CD4-positive, alpha-beta T cell treated with Interleukin-15 for 1 hour (primary cell): ENCODE measurements at regions not wholly inside any gene's neighbourhood (a gene's known extent, or its start where the extent isn't known, plus 50 kb on each side); places are given as distances from the start of the nearest gene placed in this dataset.

Experiments
- DNase-seq: peaks from one replicate; pipeline ENCODE4 v3.0.0-alpha.2; 2020

DNA sequence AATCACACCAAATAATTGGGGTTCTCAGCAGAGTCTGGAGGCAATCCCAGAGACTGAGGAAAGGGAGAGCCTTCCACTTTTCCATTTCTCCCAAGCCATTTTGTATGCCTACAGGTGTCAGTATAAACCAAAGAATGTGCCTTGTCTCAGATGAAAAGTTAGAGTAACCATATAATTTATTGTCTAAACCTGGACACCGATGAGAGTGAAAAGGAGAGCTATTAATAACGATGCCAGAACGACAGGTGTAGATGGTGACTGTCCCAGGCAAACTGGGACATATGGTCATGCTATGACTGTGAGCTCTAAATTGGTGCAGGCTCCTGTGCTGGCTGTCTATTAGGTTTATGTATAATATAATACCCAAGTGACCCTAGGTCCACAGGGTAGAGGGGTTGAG is 219.6 kb downstream of the ARHGAP12 start:
- no peak for DNase-seq

DNA sequence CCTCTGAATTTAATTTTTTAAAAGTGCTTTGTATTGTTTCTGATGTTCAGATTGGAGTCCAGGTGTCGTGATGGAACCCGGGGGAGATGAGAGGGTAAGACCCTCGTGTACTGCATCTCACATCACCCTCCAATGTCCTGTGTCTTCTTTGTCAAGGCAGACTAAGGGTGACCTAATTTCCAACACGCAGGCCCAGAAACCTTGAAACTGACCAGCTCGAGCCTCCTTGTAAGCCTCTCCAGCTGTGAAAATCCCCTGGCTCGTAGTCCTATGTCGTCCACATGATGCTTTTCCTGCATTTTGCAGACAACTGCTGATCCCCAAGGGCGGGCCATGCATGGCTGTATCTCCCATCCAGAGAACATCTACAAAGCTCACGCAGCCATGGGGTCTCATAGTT is 220.2 kb downstream of the ARHGAP12 start:
- DNase-seq = no peak

DNA sequence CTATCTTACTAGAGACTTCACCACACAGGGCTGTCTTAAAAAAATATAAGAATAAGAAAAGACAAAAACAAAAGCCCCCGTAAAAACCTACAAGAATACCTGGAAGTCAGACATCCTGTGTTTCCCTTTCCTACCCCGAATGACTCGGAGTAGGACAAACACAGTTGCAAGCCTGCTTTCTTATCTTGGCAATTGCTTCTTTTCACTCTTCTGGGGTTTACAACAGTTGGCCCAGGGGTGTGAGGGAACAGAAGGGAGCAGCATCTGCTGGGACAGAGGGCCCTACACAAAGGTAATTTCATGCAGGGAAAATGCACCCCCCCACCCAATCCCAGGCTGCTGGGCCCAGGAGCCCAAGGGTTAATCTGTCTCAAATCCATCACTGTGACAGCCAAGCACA is 220.6 kb downstream of the ARHGAP12 start:
- no peak for DNase-seq

DNA sequence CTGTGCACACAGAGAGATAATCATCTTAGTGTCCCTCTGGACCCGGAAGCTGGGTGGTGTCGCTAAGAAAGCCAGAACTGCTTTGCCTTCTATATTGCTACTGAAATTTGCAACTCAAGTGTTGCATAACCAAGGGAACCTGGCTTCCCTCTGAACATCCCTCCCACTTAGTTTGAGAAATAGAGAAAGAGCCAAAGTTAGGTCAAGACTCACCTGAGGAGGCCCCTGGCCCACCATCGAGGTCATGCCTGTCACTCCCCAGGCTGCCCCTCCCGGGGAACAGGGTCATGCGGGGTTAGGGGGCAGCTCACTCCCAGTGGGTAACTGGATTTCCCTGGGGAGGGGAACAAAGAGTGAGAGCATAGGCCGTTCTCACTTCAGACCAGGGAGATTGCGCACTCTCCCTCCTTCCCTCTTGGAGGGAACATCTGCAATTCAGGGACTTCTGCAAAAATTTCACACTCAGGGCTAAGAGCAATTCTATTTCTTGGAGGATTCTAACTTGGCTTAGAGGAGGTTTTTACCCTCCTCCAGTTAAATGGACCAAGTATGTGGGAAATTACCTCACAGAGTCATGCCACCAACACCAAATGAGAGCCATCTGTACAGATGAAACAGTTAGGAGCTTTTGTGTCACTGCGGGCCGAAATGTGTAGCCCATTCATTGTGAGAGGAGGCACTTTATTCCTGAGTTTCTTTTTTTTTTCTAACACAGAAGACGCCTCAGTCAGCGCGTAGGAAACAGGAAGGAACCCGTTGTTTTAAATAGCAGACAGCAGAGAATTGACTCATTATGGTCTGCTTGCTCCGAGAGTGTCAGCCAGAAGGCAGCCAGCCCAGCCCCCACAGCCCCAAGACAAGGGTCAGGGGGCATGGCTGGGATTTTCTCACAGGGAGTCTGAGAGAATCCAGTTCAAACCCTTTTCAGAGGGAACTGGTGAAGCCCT is 221.3 kb downstream of the ARHGAP12 start:
- DNase-seq = peak; percentile 40

DNA sequence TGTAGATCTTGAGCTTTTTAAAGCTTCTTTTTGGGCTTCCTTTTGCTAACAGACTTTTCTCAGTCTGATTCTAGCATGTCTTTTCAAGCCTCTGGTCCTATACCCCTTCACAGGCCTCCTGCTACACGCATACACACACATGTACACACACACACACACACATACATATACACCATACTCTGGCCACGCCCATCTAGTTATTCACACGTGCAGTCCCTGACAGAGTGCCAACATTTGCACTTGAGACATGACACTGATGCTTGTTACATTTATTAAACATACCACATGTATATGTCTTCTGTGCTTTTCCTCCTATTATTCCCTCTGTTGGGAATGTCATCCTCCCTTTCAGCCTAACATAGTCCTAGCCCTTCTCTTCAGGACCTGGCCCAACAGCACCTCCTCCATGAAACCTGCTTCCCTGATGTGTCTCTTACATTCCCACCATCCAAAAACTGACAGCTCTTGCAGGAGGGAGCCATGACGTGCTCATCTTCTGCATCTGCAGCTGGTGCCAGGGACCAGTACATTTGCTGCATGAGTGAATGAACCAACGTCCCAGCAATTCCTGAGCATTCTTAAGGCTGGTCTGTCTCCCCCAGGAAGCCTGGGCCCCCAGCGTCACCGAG is 222.1 kb downstream of the ARHGAP12 start:
- DNase-seq = no peak

DNA sequence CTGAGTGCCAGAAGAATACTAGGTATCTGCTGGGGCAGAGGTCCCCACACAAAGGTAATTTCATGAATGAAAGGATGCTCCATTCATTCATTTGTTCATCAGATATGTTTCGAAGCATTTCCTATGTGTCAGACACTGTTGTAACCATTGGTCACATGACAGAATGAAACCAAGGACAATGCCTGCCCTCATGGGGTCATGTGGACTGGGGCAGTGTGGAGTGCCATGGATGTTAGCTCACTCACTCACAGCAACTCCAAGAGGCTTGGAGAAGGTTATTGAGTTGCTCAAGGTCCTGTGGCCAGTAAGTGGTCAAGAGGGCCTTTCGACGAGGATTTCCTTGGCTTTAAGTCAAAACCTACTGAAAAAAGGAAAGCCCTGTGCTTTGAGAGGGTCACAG is 223.5 kb downstream of the ARHGAP12 start:
- no peak for DNase-seq

DNA sequence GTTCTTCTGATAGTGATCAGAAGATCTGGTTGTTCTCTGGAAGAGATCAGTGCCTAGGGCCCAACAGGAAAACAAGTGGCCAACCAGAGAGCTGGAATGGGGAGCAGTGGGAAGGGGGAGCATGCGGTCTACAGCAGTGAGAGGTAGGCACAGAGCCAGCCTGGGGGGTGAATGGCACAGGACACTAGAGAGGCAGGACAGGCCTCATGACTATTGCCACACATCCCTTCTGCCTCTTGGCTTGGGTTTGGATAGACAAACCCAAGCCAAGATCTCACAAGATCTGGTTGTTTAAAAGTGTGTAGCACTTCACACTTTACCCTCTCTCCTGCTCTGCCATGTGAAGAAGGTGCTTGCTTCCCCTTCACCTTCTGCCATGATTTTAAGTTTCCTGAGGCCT is 224.4 kb downstream of the ARHGAP12 start:
- DNase-seq = no peak

DNA sequence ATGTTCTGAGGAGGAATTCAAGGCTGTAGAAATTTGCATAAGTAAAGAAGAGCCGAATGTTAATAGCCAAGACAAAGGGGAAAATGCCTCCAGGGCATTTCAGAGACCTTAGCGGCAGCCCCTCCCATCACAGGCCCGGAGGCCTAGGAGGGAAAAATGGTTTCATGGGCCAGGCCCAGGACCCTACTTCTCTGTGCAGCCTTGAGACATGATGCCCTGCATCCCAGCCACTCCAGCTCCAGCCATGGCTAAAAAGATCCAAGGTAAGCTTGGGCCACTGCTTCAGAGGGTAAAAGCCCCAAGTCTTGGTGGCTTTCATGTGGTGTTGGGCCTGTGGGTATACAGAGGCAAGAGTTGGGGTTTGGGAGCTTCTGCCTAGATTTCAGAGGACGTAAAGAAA is 225.7 kb downstream of the ARHGAP12 start:
- no peak for DNase-seq

DNA sequence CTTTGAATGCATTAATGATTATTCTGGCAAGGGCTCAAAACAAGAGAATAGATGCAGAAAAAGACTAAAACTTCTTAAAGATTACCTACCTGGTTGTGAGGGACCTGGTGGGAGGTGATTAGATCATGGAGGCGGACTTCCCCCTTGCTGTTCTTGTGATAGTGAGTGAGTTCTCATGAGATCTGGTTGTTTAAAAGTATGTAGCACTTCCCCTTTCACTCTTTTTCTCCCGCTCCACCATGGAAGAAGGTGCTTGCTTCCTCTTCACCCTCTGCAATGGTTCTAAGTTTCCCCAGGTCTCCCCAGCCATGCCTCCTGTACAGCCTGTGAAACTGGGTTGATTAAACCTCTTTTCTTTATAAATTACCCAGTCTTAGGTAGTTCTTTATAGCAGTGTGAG is 226.6 kb downstream of the ARHGAP12 start:
- DNase-seq = no peak

DNA sequence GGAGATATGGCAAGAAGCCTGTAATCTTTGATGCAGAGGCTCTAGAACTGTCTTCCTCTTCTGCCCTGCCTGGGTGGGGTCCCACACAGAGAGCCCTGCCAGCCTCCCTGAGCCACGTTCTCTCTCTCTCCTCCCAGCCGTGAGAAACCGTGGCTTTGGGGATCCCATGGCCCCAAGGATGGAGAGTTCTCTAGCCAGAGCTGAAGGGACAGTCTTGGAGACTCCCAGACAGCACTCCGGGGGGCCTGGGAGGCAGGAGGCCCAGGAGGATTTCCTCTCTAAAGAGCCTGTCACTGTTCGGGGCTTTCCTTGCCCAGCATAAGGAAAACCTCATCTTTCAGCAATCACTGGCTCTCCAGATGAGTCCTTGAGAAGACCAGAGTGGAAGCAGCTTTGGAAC is 227.1 kb downstream of the ARHGAP12 start:
- no peak for DNase-seq

DNA sequence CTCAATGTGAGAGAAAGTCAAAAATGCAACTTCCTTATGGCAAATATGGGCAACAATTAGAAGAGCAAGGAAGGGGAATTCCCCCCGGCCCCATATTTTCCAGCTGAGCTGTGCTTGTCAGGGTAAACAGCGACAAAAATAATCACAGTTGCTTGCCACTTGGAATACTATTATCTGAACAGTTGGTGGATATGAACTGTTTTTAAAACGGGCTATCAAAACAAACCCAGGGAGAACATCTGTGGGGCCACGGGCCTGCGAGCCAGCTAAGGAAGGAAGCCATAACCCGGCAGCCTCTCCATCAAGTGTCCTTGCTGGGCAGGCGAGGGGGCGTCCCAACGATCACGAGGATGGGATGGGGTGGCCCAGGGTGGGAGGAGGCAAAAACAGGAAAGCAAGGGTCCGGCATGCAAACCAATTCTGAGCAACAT is 228.4 kb downstream of the ARHGAP12 start:
- DNase-seq = no peak

DNA sequence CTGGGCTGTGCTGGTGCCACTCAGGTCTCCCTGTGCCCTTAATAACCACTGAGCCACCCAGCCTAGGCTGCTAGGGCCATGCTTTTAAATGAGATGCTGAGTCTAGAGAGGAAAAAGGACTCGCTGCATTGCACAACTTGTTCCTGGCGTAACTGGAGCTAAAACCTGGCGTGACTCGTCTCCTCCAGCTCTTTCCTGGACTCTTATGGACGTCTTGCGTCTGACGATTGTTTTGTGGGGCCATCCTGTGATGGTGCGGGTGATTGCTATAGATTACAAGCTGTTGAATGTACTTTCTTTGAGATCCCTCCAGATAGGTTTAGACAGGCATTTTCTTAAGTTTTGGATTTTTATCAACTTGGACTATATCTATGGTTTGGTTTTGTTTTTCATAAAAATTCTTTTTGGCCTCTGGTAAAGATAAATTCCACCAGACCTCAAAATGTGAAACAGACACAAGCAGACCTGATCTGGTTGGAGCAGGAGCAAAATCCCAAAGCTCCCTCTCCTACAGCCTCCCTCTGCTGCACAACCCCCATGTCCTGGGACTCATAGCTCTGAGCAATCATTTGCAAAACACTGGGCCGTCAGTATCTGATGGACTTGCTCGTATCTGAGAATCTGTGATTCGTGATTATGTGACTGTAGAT is 230.3 kb downstream of the ARHGAP12 start:
- no peak for DNase-seq

DNA sequence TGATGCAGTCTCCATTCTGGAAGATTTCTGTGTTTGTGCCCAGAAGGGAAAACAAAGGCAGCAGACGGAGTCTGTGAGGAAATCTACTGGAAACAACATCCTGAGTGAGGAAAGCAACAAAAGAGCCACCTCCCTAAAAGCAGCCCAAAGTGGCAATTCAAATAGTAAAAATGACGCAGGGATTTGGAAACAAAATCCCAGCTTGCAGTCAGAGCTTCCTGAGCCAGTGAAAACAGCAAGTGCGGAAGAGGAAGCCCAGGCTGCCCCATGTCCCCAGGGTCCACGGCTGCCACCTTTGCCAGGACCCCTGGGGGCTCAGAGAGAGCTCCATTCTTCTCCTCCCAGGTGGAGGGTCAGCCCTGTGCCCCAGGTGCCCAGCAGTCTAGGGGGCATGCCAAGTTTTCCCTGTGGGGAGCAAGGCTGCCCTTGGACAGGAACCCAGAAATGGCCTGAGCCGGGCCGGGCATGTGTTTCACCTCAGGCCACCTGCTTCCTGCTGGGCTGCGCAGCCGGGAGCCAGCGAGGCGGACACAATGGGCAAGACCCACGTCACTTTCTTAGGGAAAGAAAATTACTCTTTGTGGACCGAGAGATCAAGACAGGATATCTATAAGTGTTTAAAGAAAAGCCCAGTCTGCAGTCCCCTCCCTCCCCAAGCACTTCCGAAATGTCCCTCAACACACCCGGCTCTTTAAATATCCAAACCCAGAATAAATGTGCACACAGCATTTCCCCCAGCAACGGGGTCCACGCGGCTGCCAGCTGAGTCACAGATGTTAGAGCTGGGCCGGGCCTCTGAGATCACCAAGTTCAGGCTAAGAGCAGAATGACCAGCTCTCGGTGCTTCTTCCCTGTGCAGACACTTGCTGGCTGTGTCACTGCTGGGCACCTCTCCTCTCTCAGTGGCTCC is 231.1 kb downstream of the ARHGAP12 start:
- DNase-seq = peak; percentile 50

DNA sequence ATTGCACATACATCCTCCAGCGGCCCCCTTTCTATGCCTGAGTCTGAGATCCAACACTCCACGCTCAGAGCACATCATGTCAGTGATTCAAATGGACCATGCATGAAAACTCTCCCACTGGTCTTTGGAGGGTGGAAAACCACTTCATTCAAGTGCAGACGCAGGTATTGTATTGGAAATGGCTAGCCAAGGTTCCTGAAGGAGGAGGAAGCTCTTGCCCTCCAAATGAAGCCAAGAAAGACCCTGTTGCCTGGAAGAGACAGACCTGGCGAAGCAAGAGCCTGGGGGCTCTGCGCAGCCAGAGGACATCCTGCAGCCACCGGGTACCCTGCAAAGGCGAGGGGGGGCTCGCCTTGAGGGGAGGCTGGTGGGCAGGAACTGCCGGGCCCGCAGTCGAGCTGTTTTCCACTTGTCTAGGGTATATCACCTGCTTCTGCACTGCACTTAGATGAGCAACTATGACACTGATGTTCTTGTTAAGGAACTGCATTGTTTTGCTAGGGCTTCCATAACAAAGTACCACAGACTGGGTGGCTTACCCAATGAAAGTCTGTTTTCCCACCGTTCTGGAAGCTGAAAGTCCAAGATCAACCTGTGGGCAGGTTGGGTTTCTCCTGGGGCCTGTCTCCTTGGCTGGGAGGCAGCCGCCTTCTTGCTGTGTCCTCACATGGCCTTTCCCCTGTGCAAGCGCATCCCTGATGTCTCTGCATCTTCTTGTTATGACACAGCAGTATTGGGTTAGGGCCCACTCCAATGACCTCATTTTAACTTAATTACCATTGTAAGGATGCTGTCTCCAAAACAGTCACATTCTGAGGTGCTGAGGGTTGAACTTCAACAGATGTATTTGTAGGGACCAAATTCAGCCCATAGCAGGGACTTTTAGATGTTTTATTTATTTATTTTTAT is 233.4 kb downstream of the ARHGAP12 start:
- DNase-seq = no peak

DNA sequence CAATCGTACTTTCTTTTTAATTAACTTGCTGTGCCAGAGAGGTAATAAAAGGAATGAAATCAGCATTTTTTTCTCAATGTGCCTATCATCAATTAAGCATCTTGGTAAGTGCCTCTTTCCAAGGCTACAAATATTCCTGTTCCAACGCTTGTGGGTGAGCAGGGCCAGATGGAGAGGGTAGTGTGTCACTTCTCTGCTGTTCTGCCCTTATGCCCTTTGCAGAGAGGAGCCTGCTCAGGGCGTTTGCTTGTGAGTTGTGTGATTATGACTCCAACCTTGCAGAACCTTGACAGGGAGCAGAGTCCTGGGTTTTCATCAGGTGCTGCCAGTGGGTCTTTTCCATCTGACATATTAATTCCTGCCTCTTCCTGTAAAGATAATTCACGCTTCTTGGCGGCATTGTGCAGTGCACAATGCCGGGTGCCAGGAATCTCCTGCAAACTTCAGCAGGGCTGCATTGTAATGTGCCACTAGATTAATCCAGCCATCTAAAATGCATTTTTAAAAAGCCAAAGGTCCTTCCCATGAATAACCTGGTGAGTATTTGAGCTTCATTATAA is 234.4 kb downstream of the ARHGAP12 start:
- no peak for DNase-seq

DNA sequence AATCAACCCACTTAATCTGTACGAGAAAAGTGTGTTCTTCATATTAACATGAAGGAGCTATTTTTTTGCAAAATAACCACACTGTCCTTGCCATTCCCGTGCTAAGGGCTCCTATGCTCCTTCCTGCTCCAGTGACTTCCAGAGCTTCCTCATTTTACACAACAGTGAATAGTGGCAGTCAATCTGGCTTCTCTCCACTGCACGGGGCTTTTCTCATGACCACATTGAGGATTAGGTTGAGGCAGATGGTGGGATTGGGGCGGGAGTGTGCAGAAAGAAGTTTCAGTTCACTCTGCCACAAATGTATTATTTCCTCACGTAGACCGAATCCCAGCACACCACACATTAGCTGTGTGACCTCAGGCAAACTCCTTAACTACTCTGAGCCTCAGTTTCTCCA is 235.1 kb downstream of the ARHGAP12 start:
- DNase-seq = no peak

DNA sequence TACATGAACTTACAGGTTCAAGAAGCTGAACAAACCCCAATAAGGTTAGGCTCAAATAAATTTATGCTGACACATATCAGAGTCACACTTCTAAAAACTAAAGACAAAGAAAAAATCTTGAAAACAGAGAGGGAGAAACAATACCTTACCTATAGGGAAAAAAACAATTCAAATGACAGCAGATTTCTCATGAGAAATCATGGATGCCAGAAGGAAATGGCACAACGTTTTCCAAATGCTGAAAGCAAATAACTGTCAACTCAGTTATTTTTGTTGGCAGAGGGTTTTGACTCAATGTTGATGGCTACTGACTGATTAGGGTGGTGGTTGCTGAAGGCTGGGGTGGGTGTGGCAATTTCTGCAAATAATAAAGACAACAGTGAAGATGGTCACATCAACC is 239.4 kb downstream of the ARHGAP12 start:
- DNase-seq = no peak

DNA sequence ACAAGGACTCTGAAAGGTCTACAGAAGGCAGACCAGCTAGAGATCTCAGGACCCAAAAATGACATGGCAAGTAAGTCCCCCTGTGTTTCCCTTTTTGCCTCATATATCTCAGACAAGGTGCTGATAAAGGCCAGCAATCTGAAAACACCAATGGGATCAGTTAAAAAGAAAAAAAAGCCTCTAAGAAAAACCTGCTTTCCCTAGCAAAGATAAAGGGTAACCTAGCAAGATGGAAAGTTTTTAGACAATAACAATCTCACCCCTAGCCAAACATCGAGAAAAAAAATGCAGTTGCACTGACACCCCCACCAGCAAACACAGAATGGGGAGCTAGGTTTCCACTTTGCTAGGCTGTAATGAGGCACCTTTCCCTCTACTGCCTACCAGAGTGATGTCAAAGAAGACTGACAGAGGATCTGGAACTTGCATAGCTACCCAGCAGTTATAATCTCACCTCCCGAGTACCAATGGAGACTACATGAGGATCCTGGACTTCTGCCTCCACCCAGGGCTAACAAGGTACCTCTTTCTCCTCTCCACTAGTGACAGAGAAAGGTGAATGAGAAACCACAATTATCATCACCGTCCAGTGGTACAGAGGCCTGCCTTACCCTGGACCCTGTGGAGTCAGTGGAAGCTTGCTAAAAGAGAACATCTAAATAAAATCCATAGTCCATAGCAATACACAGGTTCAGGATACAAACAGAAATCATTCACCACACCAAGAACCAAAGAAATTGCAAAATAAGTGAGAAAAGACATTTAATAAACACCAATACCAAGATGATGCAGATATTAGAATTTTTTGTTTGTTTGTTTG is 240.8 kb downstream of the ARHGAP12 start:
- no peak for DNase-seq

DNA sequence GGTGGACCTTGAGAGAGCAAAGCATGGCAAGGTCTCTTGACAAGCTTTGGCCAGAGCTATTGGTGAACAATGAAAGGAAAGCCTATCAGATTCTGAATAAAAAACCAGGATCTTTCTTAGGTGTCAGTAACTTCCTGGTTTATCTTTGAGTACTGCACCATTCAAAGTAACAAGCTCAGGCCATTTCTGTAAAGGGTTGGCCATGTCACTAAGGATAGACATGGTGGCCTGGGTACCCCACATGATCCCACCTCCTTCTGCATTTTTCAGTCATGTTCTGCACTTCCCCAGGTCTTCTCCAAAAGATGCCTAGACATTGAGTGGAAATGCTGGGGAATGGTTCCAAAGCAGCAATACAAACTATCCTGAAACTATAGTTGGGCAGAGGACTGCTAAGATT is 242.0 kb downstream of the ARHGAP12 start:
- no peak for DNase-seq

DNA sequence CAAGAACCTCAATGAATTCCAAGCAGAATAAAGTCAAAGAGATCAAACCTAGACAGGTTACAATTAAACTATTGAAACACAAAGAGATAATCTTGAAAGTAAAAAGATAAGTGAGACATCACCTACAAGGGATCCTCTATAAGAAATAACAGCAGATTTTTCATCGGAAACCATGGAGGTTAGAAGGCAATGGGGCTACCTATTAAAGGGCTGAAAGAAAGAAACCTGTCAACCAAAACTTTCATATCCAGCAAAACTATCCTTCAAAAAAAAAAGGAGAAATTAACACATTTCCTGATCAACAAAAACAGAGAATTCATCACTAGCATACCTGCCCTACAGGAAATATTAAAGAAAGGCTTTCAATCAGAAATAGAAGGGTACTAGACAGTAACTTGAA is 244.9 kb downstream of the ARHGAP12 start:
- DNase-seq = no peak
